ENCODE measurements at regions not wholly inside any gene's neighbourhood (a gene's known extent, or its start where the extent isn't known, plus 50 kb on each side); places are given as distances from the start of the nearest gene placed in this dataset.

DNA sequence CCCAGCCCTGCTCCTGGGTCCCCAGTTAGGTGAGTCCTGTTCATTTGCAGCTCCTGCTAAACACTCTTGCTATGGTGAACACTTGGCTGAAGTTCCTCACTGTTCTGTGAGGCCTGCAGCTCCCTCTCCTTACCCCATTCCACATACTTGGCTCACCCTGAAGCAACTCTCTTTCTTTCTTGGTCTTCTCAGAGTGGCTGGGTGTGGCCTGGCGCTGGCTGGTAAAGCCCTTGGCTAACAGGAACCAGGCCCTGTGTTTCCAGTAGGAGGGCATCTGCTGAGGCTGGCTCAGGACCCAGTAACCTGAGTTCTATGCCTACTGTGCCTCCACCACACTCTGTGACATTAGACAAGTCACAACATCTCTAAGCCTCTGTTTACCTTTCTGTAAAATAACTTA, 53.1 kb upstream of the COL13A1 start:
- no peak overlapping the region for H3K27ac Mint-ChIP-seq (ENCODE audit: unreplicated experiment)
- no peak overlapping the region for H3K4me2 ChIP-seq (ENCODE audit: low read length)
- H3K79me2 ChIP-seq (ENCODE audit: insufficient read depth, low read length), result no peaks in the 10 kb centered on the region
- H3K27ac ChIP-seq (ENCODE audit: low read depth, low read length), result no peak overlapping the region
- H3K36me3 ChIP-seq (ENCODE audit: insufficient read depth, low read length), result no peaks in the 10 kb centered on the region
- peaks cover 31% of the 10 kb centered on the region for H3K27me3 Mint-ChIP-seq (ENCODE audit: low read depth, unreplicated experiment)
- no peaks in the 10 kb centered on the region for H3K9me3 ChIP-seq (ENCODE audit: insufficient read depth, low read depth, low read length)
- H3K9me3 Mint-ChIP-seq (ENCODE audit: unreplicated experiment), result no peaks in the 10 kb centered on the region
- FAIRE-seq (no peak), DNase-seq (ENCODE audit: low read depth) (no peak)
- H2AFZ ChIP-seq (ENCODE audit: low read depth, low read length), result no peak overlapping the region
- H3K4me1 ChIP-seq (ENCODE audit: insufficient read depth, low read length), result peaks cover 7% of the 10 kb centered on the region
- H3K36me3 Mint-ChIP-seq (ENCODE audit: low read depth, unreplicated experiment), result peaks cover 2% of the 10 kb centered on the region
- H3K27me3 ChIP-seq (ENCODE audit: insufficient read depth, low read length), result peaks cover 16% of the 10 kb centered on the region
- no peaks in the 10 kb centered on the region for H4K20me1 ChIP-seq (ENCODE audit: insufficient read depth, low read length)
- peaks cover 13% of the 10 kb centered on the region for H3K4me1 Mint-ChIP-seq (ENCODE audit: low read depth, unreplicated experiment)
- H3K9ac ChIP-seq (ENCODE audit: low read length), result no peak overlapping the region
- no peak overlapping the region for H3K4me3 ChIP-seq (ENCODE audit: insufficient read depth, low read depth, low read length)
- TF ChIP-seq EZH2 (IDR thresholded peaks at IDR 0.05; ENCODE audit: insufficient read depth, low read length) (no peak), CTCF (IDR thresholded peaks at IDR 0.05; ENCODE audit: insufficient read depth, low read depth, low read length) (no peak)
- peak overlapping the region; percentile 42 for H3K4me3 Mint-ChIP-seq (ENCODE audit: unreplicated experiment)

DNA sequence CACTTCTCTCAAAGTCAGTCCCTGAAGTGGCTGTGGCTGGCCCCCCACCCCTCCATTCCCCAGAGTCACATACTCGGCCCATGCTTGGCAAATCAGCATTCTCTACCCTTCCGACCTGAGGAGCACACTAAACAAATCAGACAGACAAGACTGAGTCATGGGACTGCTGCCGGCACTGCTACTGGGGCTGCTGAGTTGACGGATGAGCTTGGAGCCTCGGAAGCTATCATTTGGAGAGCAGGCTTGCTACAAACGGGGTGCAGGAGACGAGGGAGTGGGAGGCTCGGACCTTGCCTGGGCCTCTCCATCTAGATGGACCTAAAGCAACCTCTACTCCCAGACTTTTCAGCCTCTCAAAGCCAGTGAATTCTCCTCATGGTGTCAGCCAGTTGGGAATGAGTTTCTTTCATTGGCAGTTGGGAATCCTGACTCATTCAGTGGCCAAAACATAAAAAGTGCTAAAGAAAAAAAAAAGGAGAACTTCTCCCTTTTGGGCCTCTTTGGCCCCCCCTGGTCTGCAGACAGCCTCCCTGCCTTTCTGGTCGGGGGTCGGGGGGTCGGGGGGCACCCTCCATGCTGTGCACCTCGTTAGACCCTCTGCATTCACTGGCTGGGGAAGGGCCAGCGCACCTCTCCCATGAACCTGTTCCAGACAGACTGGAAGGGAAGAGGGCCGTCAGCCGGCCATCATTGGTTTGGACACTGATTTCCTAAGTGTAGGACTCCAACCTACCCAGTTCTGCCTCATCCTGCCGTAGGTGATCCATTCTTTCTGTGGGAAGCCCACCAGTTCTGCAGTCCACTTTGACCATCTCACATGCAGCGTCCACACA, 52.3 kb upstream of the COL13A1 start:
- no peaks in the 10 kb centered on the region for H4K20me1 ChIP-seq (ENCODE audit: insufficient read depth, low read length)
- H3K4me3 Mint-ChIP-seq (ENCODE audit: unreplicated experiment), result no peak overlapping the region
- H3K9ac ChIP-seq (ENCODE audit: low read length), result no peak overlapping the region
- peaks cover 13% of the 10 kb centered on the region for H3K4me1 Mint-ChIP-seq (ENCODE audit: low read depth, unreplicated experiment)
- H3K9me3 Mint-ChIP-seq (ENCODE audit: unreplicated experiment), result no peaks in the 10 kb centered on the region
- H3K36me3 Mint-ChIP-seq (ENCODE audit: low read depth, unreplicated experiment), result peaks cover 2% of the 10 kb centered on the region
- H3K27me3 Mint-ChIP-seq (ENCODE audit: low read depth, unreplicated experiment), result peaks cover 30% of the 10 kb centered on the region
- TF ChIP-seq EZH2 (IDR thresholded peaks at IDR 0.05; ENCODE audit: insufficient read depth, low read length) (no peak), CTCF (IDR thresholded peaks at IDR 0.05; ENCODE audit: insufficient read depth, low read depth, low read length) (no peak)
- DNase-seq (ENCODE audit: low read depth) (peak; percentile 50), FAIRE-seq (no peak)
- peak overlapping the region; percentile 28 for H3K27ac Mint-ChIP-seq (ENCODE audit: unreplicated experiment)
- H3K9me3 ChIP-seq (ENCODE audit: insufficient read depth, low read depth, low read length), result no peaks in the 10 kb centered on the region
- H2AFZ ChIP-seq (ENCODE audit: low read depth, low read length), result peak overlapping the region; percentile 68
- H3K27ac ChIP-seq (ENCODE audit: low read depth, low read length), result no peak overlapping the region
- peaks cover 13% of the 10 kb centered on the region for H3K27me3 ChIP-seq (ENCODE audit: insufficient read depth, low read length)
- H3K4me3 ChIP-seq (ENCODE audit: insufficient read depth, low read depth, low read length), result no peak overlapping the region
- no peaks in the 10 kb centered on the region for H3K79me2 ChIP-seq (ENCODE audit: insufficient read depth, low read length)
- no peaks in the 10 kb centered on the region for H3K36me3 ChIP-seq (ENCODE audit: insufficient read depth, low read length)
- H3K4me2 ChIP-seq (ENCODE audit: low read length), result peak overlapping the region; percentile 57
- H3K4me1 ChIP-seq (ENCODE audit: insufficient read depth, low read length), result peaks cover 7% of the 10 kb centered on the region

DNA sequence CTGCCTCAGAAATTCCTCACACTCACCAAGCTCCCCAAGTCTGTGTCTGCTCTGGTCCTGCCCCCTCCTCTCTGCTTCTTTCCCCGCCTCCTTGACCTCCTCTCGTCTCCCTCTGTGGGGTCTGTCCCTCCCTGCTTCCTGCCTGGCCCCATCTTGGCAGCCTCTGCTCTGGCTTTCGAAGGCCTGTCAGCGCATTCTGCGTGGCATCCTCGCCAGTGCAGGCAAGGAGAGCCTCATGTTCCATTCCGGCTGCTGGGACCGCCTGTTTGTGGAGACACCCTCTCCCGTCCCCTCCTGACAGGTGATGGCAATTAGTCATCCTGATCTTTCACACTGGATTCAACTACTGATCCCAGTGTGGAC, 51.7 kb upstream of the COL13A1 start:
- no peaks in the 10 kb centered on the region for H3K36me3 ChIP-seq (ENCODE audit: insufficient read depth, low read length)
- peaks cover 28% of the 10 kb centered on the region for H3K27me3 Mint-ChIP-seq (ENCODE audit: low read depth, unreplicated experiment)

More for the DNA sequence above, 51.7 kb upstream of the COL13A1 start:
- TF ChIP-seq CTCF (IDR thresholded peaks at IDR 0.05; ENCODE audit: insufficient read depth, low read depth, low read length) (no peak), EZH2 (IDR thresholded peaks at IDR 0.05; ENCODE audit: insufficient read depth, low read length) (no peak)
- no peaks in the 10 kb centered on the region for H3K79me2 ChIP-seq (ENCODE audit: insufficient read depth, low read length)
- no peak overlapping the region for H3K27ac ChIP-seq (ENCODE audit: low read depth, low read length)
- peaks cover 7% of the 10 kb centered on the region for H3K4me1 ChIP-seq (ENCODE audit: insufficient read depth, low read length)
- H3K4me1 Mint-ChIP-seq (ENCODE audit: low read depth, unreplicated experiment), result peaks cover 9% of the 10 kb centered on the region
- no peak overlapping the region for H3K4me2 ChIP-seq (ENCODE audit: low read length)
- H3K36me3 Mint-ChIP-seq (ENCODE audit: low read depth, unreplicated experiment), result peaks cover 2% of the 10 kb centered on the region
- H3K27ac Mint-ChIP-seq (ENCODE audit: unreplicated experiment), result peak overlapping the region; percentile 6
- H3K9ac ChIP-seq (ENCODE audit: low read length), result no peak overlapping the region
- no peak overlapping the region for H3K4me3 ChIP-seq (ENCODE audit: insufficient read depth, low read depth, low read length)
- no peak overlapping the region for H3K4me3 Mint-ChIP-seq (ENCODE audit: unreplicated experiment)
- no peaks in the 10 kb centered on the region for H3K9me3 ChIP-seq (ENCODE audit: insufficient read depth, low read depth, low read length)
- H4K20me1 ChIP-seq (ENCODE audit: insufficient read depth, low read length), result no peaks in the 10 kb centered on the region
- DNase-seq (ENCODE audit: low read depth), result no peak
- no peak overlapping the region for H2AFZ ChIP-seq (ENCODE audit: low read depth, low read length)
- H3K27me3 ChIP-seq (ENCODE audit: insufficient read depth, low read length), result peaks cover 10% of the 10 kb centered on the region
- H3K9me3 Mint-ChIP-seq (ENCODE audit: unreplicated experiment), result no peaks in the 10 kb centered on the region
- FAIRE-seq, result no peak

All from astrocyte (in vitro differentiated cells and primary cell).